ENCODE measurements at regions not wholly inside any gene's neighbourhood (a gene's known extent, or its start where the extent isn't known, plus 50 kb on each side); places are given as distances from the start of the nearest gene placed in this dataset.

DNA sequence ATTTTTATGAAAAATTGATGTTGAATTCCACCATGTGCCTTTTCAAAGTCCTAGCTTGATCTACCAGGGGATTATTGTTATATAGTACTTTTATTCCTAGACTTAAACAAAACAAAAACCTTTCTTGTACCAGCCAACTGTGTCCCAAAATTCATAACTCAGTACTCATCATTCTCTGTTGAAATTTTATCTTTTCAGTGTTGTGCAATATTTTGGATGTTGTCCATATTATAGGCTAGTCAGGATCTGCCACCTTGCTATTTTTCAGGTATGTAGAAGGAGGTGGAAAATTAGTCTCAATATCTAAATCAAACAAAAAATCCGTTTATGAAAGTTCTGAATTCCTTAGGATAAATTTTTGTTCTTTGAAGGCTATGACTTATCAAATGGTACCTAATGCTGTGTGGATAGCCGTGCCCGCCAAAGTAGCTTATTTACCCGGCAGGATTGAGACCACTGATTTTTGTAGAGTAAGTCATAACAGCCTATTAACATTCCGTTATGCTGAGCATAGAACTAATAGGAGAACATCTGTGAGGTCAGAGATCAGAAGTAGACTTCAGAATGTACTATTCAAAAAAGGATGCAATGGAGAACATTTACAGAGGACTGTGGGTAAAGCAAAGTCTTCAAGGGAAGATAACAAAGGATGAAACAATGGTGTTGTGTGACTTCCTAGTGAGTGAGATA, 304.7 kb downstream of the SOX4 start (continued):
- TF ChIP-seq, protein P1, sequence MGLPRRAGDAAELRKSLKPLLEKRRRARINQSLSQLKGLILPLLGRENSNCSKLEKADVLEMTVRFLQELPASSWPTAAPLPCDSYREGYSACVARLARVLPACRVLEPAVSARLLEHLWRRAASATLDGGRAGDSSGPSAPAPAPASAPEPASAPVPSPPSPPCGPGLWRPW (IDR thresholded peaks at IDR 0.05) = peak; percentile 45; the same call in 1 of the 2 replicates
- no peak for TF ChIP-seq FOSL2 (IDR thresholded peaks at IDR 0.05)
- peak; percentile 12; the same call in 1 of the 2 replicates for TF ChIP-seq FOSL2 (CRISPR knock-in tag; IDR thresholded peaks at IDR 0.05)
- TF ChIP-seq, protein P2, sequence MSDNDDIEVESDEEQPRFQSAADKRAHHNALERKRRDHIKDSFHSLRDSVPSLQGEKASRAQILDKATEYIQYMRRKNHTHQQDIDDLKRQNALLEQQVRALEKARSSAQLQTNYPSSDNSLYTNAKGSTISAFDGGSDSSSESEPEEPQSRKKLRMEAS (IDR thresholded peaks at IDR 0.05) = no peak
- TF ChIP-seq CHD2 (IDR thresholded peaks at IDR 0.05; ENCODE audit: low read length, partially characterized antibody) = no peak
- peak; percentile 78 to 85; a peak in 3 of 4 replicates for TF ChIP-seq CEBPB (IDR thresholded peaks at IDR 0.05)

DNA sequence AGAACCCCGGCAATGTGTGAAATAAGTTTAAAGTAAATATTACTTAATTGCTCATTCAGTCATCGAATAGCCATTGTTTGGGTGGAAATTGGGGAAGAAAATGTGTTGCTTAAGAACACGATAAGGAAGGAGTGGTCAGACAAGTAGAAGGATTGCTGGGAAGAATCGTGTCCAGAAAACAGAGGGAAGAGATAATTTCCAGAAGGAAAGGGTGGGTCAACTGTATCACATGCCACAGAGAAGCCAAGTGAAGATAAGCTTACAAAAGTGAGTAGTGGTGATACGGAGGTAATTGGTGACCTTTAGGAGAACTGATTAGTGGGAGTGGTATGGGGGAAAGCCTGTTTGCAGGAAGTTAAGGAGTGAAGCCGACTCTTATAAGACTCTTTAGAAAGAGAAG, 306.2 kb downstream of the SOX4 start:
- no peak for ATAC-seq
- Histone ChIP-seq H3K9me3 (no peaks in the 10 kb centered on the region), H3K4me2 (no peak overlapping the region), H3K4me3 (no peak overlapping the region), H3K27ac (peak overlapping the region in 1 of 2 experiments; percentile 54; a peak in 1 of 6 replicates), H3K4me1 (peaks cover 23% of the 10 kb centered on the region)
- DNase-seq (ENCODE audit: low read depth in 1 of 2, low spot score in 1 of 2) = no peak
- 86% methylated on average over 6 of the region's 6 CpGs for WGBS (ENCODE audit: missing lambda C conversion rate)
- CTCF ChIA-PET = interaction anchor here (1.7 kb wide), 1 partner anchor 13 kb away, joined by 4 read pairs; no protein-coding TSS in a partner anchor
- TF ChIP-seq CHD2 (IDR thresholded peaks at IDR 0.05; ENCODE audit: low read length, partially characterized antibody) (no peak), HEYL (CRISPR knock-in tag; IDR thresholded peaks at IDR 0.05) (no peak), CHD4 (IDR thresholded peaks at IDR 0.05; ENCODE audit: borderline replicate concordance) (no peak), BHLHE40 (IDR thresholded peaks at IDR 0.05; ENCODE audit: low read depth, low read length) (no peak), FOSB (CRISPR knock-in tag; IDR thresholded peaks at IDR 0.05) (no peak), ESRRA (IDR thresholded peaks at IDR 0.05; ENCODE audit: borderline replicate concordance, low read length) (no peak), NPAS2 (CRISPR knock-in tag; IDR thresholded peaks at IDR 0.05; ENCODE audit: borderline replicate concordance) (no peak), RNF2 (IDR thresholded peaks at IDR 0.05; ENCODE audit: borderline replicate concordance, low read depth) (no peak), MAZ (IDR thresholded peaks at IDR 0.05; ENCODE audit: borderline replicate concordance, low read depth, low read length) (no peak), EHF (CRISPR knock-in tag; IDR thresholded peaks at IDR 0.05) (no peak), FOXS1 (CRISPR knock-in tag; IDR thresholded peaks at IDR 0.05) (no peak), JUNB (IDR thresholded peaks at IDR 0.05) (no peak), CEBPB (IDR thresholded peaks at IDR 0.05) (no peak), HOXB13 (CRISPR knock-in tag; IDR thresholded peaks at IDR 0.05; ENCODE audit: low read depth) (no peak)
- no peak for FAIRE-seq
- POLR2A ChIA-PET = no interaction called here

DNA sequence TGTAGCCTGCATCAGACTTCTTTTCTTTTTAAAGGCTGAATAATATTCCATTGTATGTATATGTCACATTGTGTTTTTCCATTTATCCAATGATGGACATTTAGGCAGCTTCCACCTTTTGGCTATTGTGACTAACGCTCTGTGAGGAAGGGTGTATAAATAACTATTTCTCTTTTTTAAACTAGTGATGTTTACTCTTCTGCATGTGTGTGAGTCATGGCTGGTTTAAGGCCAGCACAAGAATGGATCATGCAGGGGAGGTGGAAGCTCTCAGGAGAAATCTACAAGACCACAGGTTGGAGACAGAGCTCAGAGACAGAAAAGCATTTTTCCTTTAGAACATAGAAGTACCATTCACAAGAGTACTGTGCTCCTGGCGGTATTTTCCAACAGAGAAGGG, 307.2 kb downstream of the SOX4 start:
- Histone ChIP-seq H3K27ac (peak overlapping the region; percentile 56 to 74), H3K4me2 (peak overlapping the region; percentile 24; the same call in 2 of the 3 replicates), H3K4me3 (no peak overlapping the region), H3K9me3 (no peaks in the 10 kb centered on the region), H3K4me1 (peaks cover 23% of the 10 kb centered on the region)
- DNase-seq (ENCODE audit: low read depth in 1 of 2, low spot score in 1 of 2) (peak; percentile 26 to 51), ATAC-seq (peak; percentile 76 to 80; a peak in 5 of 6 replicates), FAIRE-seq (peak; percentile 76)
- POLR2A ChIA-PET = interaction anchor here (1.3 kb wide), 1 partner anchor 15 kb away, joined by 6 read pairs; no protein-coding TSS in a partner anchor
- TF ChIP-seq FOSL2 (IDR thresholded peaks at IDR 0.05) (peak; percentile 63), FOSL2 (CRISPR knock-in tag; IDR thresholded peaks at IDR 0.05) (peak; percentile 70), FOXS1 (CRISPR knock-in tag; IDR thresholded peaks at IDR 0.05) (no peak), NPAS2 (CRISPR knock-in tag; IDR thresholded peaks at IDR 0.05; ENCODE audit: borderline replicate concordance) (no peak), RAD21 (conservative IDR thresholded peaks at IDR 0.05 in 1 of 2, IDR thresholded peaks at IDR 0.05 in 1 of 2) (peak in 1 of 2 experiments; percentile 8; a peak in 1 of 5 replicates), SMC3 (IDR thresholded peaks at IDR 0.05) (peak; percentile 21; the same call in 1 of the 3 replicates), POLR2AphosphoS2 (conservative IDR thresholded peaks at IDR 0.05; ENCODE audit: low read length) (no peak), JUNB (IDR thresholded peaks at IDR 0.05) (peak; percentile 61), POLR2A (IDR thresholded peaks at IDR 0.05; ENCODE audit: low read length) (no peak), FOSB (CRISPR knock-in tag; IDR thresholded peaks at IDR 0.05) (no peak), MAZ (IDR thresholded peaks at IDR 0.05; ENCODE audit: borderline replicate concordance, low read depth, low read length) (no peak), HOXA7 (CRISPR knock-in tag; IDR thresholded peaks at IDR 0.05) (no peak), RNF2 (IDR thresholded peaks at IDR 0.05; ENCODE audit: borderline replicate concordance, low read depth) (no peak)
- TF ChIP-seq, protein P3, sequence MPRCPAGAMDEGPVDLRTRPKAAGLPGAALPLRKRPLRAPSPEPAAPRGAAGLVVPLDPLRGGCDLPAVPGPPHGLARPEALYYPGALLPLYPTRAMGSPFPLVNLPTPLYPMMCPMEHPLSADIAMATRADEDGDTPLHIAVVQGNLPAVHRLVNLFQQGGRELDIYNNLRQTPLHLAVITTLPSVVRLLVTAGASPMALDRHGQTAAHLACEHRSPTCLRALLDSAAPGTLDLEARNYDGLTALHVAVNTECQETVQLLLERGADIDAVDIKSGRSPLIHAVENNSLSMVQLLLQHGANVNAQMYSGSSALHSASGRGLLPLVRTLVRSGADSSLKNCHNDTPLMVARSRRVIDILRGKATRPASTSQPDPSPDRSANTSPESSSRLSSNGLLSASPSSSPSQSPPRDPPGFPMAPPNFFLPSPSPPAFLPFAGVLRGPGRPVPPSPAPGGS (IDR thresholded peaks at IDR 0.05) = no peak
- WGBS (ENCODE audit: missing lambda C conversion rate) = 32% methylated on average over 2 of the region's 2 CpGs
- CTCF ChIA-PET = interaction anchor here (1.7 kb wide), 1 partner anchor 12 kb away, joined by 4 read pairs; no protein-coding TSS in a partner anchor

All from A549 (cell line).